ENCODE measurements at regions not wholly inside any gene's neighbourhood (a gene's known extent, or its start where the extent isn't known, plus 50 kb on each side); places are given as distances from the start of the nearest gene placed in this dataset.
"Not testable (repeated sequence)": the region's sequence is repeated elsewhere in the genome, so short reads cannot be mapped to it uniquely, and the experiment has no call there.

GRCh38 chr7:51393003-51393402 is 76.4 kb upstream of the COBL start:
- not testable (repeated sequence) for TF ChIP-seq POLR2A, CTCF, POLR2AphosphoS5, EP300 (IDR thresholded peaks at IDR 0.05)

Data from sigmoid colon (tissue), 4 donors.